HG03575 (cell line): ENCODE measurements at regions not wholly inside any gene's neighbourhood (a gene's known extent, or its start where the extent isn't known, plus 50 kb on each side); places are given as distances from the start of the nearest gene placed in this dataset.
"Not testable (repeated sequence)": the region's sequence is repeated elsewhere in the genome, so short reads cannot be mapped to it uniquely, and the experiment has no call there.

Experiments used
- ATAC-seq: cut with Tn5 transposase; IDR thresholded peaks from one replicate; pipeline ENCODE4 v1.9.1; 2021; ENCODE audit not compliant: unreplicated experiment, insufficient number of reproducible peaks, low FRiP score; ENCODE audit errors: extremely low read depth

DNA sequence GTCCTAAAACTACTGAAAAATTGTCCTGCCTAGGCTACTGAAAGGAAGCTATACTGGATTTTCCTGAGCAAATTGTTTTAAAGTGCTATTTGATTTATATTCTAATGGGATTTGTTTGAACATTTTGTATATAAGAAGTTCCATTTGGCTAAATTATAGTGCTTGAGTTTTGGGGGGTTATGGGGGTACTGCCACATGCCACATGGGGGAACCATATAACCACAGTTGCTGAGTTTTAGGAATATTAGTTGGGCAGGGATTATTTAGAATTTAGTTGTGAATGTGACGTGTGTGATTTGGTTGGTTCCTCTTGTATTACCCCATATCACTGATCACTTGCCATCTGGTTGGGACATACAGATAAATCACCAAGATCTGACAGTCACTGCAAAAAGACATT, 224.5 kb upstream of the TAPT1 start:
- no peak for ATAC-seq

GRCh38 chr4:16450031-16450430, 223.8 kb upstream of the TAPT1 start:
- no peak for ATAC-seq

GRCh38 chr4:16449406-16449805, 223.1 kb upstream of the TAPT1 start:
- ATAC-seq = no peak

DNA sequence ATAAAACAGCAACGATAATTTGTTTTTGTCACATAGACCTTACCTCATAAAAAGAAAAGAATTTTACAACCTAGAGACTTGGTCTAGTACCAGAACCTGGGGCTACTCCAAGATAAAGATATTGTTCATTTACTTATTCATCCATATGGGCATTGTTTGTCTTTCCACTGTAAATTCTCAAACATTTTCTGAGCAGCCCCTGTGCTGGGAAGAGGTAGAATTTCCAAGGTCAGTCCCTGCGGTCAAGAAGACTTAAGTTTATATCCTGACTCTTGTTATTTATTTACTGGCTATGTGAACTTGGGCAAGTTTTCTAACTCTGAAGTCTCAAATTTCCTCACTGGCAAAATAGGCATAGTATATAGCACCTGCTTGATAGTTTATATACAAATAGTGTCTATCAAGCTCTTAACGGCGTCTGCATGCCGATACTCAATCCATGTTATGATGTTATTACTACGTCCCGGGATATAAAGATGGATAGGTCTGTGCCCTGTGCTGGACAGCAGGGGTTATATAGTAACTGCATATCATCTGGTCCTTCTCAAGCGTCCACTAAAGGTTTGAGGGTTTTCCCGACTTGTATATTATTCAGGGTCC, 222.1 kb upstream of the TAPT1 start:
- ATAC-seq = no peak

GRCh38 chr4:16443504-16444088, 217.3 kb upstream of the TAPT1 start:
- no peak for ATAC-seq

DNA sequence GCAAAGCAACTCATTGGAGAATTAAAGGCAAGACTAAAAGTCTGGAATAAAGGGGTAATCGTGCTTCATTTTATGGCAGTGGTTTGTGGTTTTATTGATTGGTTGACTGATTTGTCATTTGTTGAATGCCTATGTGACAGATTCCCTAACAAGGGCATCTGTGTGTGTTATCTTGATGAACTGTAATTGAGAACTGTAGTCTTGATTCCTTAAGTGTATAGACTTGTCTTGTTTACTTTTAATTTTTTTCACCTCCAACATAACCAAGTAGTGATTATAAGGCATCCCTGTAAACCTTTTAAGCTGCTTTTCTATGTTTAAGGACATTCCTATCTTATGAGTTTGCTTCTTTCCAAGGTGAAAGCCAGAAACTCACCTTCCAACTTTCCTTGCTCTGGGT, 216.0 kb upstream of the TAPT1 start:
- no peak for ATAC-seq

- ATAC-seq = no peak
These were observed 213.5 kb upstream of the TAPT1 start for GRCh38 chr4:16439768-16440167.

GRCh38 chr4:16438986-16439385, 212.7 kb upstream of the TAPT1 start:
- ATAC-seq = no peak

- ATAC-seq = no peak
These were observed 211.6 kb upstream of the TAPT1 start for GRCh38 chr4:16437836-16438235.

DNA sequence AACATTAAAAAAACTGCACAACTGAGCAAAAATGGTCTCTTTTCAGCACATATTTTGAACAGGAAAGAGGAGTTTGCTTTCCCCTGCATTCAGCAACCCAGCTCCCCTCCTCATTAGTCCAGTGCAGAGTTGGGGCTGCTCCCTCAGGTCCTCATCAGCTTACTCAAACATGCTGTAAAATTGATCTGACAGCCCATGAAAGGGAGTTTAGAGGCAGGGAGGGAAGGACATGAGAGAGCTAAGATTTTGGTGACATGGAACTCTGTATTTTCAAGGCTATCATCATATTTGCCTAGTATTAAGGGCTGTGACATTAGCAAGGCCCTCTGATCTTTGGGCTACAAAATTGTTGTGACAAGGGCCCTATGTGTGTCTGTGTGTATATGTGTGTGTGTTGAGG, 205.6 kb upstream of the TAPT1 start:
- no peak for ATAC-seq

GRCh38 chr4:16418814-16419213, 192.5 kb upstream of the TAPT1 start:
- ATAC-seq = no peak

DNA sequence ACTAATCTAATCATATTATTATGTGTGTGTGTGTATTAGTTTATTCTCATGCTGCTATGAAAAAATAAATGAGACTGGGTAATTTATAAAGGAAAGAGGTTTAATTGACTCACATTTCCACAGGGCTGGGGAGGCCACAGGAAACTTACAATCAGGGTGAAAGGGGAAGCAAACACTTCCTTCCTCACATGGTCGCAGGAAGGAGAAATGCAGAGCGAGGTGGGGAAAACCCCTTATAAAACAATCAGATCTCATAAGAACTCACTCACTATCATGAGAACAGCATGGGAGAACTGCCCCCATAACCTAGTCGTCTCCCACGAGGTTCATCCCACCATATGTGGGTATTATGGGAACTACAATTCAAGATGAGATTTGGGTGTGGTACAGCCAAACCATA, 190.9 kb upstream of the TAPT1 start:
- no peak for ATAC-seq

DNA sequence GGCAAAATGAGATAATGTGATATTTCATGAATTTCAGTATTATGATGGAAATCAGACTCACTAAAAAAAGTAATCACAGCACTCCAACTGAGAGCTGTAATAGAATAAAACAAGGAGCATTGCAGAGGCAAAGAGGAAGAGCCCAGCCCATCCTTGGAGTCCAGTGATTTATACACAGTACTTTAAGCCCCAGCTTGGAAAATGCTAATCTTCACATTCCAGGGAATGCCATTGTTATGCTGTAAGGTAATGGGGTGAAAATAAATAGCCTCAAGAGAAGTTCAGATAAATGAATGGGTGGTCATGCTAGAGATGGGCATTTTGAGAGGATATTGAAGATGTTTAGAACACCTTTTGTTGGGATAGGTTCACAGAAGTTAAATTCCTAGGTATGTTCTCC, 190.3 kb upstream of the TAPT1 start:
- no peak for ATAC-seq

GRCh38 chr4:16415751-16416150, 189.5 kb upstream of the TAPT1 start:
- ATAC-seq = no peak

DNA sequence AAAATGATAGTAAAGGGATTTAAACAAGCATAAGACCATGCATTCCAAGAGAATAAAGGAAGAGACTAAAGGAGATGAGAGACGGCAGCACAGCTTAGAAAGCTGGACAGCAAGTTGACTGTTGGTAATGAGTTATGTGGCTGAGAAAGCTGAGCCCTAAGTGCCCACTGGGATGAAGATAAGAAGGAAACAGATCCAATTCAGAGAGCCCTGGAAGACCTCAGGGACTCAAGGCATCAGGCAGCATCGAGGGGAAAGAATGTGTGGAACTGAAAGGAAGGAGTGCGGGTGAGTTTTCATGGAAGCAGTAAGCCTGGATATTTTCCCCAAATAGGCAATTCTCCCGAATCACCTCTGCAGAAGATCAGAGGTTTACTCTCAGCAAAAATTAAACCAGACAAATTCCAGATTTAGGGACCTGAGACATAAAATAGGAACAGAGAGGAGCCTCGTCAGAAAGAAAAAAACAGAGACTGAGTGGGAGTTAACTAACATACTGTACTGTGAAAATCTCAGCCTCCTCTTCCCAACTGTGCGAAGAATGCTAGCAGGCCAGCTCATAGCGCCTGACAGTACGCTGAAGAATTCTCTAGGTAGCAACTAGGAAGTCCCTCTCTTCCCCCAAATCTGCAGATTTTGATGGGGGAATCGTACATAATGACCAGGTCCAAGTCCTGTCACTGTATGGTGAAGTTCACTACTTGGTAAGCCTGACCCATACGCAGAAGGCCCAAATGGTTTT, 187.7 kb upstream of the TAPT1 start:
- no peak for ATAC-seq

GRCh38 chr4:16411501-16412085, 185.3 kb upstream of the TAPT1 start:
- no peak for ATAC-seq

DNA sequence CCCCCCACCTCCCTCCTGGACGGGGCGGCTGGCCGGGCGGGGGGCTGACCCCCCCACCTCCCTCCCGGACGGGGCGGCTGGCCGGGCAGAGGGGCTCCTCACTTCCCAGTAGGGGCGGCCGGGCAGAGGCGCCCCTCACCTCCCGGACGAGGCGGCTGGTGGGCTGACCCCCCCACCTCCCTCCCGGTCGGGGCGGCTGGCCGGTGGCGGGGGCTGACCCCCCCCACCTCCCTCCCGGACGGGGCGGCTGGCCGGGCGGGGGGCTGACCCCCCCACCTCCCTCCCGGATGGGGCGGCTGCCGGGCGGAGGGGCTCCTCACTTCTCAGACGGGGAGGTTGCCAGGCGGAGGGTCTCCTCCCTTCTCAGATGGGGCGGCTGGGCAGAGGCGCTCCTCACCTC, 166.9 kb upstream of the TAPT1 start:
- ATAC-seq = not testable (repeated sequence)

DNA sequence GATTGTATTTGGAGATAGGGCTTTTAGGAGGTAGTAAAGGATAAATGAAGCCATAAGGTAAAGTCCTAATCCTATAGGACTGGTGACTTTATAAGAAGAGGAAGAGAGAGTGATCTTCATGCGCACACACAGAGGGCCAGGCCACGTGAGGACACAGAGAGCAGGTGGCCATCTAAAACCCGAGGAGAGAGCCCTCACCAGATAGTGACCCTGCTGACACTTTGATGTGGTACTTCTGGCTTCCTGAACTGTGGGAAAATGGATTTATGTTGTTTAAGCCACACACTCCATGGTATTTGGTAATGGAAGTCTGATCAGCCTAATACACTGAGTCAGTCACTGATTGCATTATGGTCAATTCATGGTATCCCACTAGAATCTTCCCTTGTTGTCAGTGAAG, 164.9 kb upstream of the TAPT1 start:
- no peak for ATAC-seq

GRCh38 chr4:16387448-16387847, 161.2 kb upstream of the TAPT1 start:
- ATAC-seq = no peak

DNA sequence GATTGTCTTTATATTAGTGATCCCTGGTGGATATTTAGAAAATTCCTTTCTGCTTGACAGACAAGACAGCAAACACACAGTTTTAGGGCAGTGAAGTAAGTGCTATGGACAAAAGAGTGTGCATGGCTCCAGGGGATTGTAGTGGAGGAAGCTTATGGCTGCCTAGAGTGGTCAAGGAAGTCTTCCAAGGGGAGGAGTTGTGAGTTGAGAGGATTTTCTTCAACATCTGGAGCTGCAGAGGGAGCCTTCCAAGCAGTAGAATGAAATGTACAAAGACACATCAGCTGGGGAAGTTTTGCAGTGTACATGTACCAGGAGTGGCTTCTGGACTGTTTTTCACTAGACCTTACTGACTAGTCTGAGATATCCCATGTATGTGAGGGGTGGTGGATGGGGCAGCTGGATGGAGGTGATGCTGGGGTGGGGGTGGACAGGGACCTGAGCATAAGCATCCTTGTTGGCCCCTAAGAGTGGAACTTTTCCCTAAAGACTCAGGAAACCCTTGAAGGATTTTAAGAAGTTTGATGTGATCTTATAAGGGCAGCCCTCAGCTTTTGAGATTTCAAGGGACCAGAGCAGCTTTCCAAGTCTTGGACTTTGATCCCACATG, 160.5 kb upstream of the TAPT1 start:
- no peak for ATAC-seq
